ENCODE measurements at regions not wholly inside any gene's neighbourhood (a gene's known extent, or its start where the extent isn't known, plus 50 kb on each side); places are given as distances from the start of the nearest gene placed in this dataset.

DNA sequence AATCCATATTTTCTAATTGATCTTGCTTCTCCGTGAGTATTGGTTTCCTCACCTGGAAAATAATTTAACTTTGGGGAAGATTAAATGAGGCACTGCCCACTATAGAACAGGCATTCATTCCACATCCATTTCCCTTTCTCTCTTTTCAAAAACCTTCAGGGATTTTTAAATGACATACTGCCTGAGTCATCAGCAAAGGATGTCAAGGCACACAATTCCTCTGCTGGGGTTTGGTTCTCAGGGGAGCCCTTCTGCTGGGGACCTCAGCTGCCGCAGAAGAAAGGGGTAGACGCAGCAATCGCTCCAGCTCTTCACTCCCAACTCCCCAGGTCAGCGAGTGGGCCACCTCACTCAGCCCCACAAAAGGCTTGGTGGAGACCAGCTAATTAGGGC, 90.7 kb upstream of the BACH2 start:
- WGBS (ENCODE audit: insufficient coverage, low lambda C conversion rate), result 80% methylated on average over 1 of the region's 5 CpGs
- no peak for DNase-seq
- H3K36me3 ChIP-seq (ENCODE audit: control insufficient read depth, insufficient read depth, low read length), result no peaks in the 10 kb centered on the region
- H3K27me3 ChIP-seq (ENCODE audit: control insufficient read depth, insufficient read depth, low read length), result peaks cover 25% of the 10 kb centered on the region
- no peaks in the 10 kb centered on the region for H3K4me1 ChIP-seq (ENCODE audit: control insufficient read depth, insufficient read depth, low read length)
- H3K4me3 ChIP-seq (ENCODE audit: low read length), result no peak overlapping the region
- no peak overlapping the region for H3K27ac ChIP-seq (ENCODE audit: low read length)
- H3K9me3 ChIP-seq (ENCODE audit: control insufficient read depth, low read depth, low read length), result no peaks in the 10 kb centered on the region

DNA sequence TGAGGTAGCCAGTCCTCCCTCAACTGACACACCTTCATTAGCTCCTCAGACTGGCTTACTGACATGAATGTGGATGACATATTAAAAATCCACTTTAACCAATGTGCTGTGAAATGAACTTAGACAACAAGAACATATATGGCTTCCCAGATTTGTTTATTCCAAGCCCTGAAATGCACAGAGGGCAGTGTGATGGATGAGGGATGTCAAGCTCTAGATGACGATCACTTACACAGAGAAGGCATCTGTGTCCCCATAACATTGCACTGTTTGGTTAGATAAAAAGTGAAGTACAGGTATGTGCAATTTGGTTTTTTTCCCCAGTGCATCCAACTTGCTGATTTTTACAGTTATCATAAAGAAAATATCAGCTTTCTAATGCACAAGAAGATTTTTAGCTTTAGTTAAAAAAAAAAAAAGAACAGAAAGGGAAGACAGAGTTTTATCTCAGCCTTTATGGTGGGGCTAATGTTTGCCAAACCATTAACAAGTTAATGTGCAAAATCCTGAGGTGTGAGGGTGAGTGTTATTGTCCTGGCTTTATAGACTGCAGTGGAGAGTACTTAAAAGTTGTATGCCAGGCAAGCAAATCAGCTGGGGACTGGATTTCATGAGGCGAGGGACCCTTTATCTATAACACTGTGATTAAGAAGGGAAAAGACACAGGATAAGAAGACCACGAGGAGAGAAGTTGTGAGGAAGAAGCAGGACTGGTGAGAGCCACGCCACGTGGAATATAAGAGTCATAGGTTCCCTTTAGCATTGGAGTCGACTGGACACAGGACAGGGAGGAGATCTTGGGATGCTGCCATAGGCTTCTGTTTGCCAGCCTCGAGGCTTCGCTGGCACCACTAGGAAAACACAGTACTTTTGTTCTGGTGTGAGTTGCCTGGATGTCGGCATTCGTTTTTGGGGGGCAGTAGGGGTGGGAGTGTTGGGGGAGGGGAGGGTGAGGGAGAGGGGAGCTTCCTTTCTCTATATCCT, 90.0 kb upstream of the BACH2 start:
- Histone ChIP-seq H3K9me3 (ENCODE audit: control insufficient read depth, low read depth, low read length) (no peaks in the 10 kb centered on the region), H3K4me1 (ENCODE audit: control insufficient read depth, insufficient read depth, low read length) (no peaks in the 10 kb centered on the region), H3K36me3 (ENCODE audit: control insufficient read depth, insufficient read depth, low read length) (no peaks in the 10 kb centered on the region), H3K4me3 (ENCODE audit: low read length) (no peak overlapping the region), H3K27ac (ENCODE audit: low read length) (no peak overlapping the region), H3K27me3 (ENCODE audit: control insufficient read depth, insufficient read depth, low read length) (peaks cover 27% of the 10 kb centered on the region)
- DNase-seq, result no peak
- no CpG with 5 or more reads among the region's 10 CpGs for WGBS (ENCODE audit: insufficient coverage, low lambda C conversion rate)

DNA sequence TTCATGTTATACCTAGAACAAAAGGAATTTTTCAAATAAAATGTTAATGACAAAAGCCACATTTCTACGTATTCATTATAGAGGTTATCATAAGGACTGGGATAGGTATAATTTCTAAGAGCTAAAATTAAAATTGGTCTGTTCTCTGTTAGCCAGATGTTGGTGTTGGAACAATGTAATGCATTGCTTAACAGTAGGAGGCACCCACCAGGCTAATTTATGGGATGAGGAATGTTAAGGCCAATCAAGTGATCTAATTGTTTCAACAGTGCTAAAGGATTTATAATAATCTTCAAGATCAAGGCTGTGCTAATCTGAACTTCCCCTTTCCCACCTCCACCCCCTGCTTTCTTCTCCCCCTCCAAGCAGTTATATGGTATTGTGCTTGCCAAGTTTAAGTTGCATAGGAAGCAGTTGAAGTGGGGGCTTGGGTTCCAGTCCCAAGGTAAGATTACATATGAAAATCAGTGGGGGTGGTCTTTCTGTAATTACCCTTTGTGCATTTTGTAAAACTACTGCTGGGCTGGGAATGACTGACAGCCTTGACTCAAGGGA, 89.2 kb upstream of the BACH2 start:
- Histone ChIP-seq H3K9me3 (ENCODE audit: control insufficient read depth, low read depth, low read length) (no peaks in the 10 kb centered on the region), H3K36me3 (ENCODE audit: control insufficient read depth, insufficient read depth, low read length) (no peaks in the 10 kb centered on the region), H3K27me3 (ENCODE audit: control insufficient read depth, insufficient read depth, low read length) (peaks cover 27% of the 10 kb centered on the region), H3K4me1 (ENCODE audit: control insufficient read depth, insufficient read depth, low read length) (no peaks in the 10 kb centered on the region), H3K4me3 (ENCODE audit: low read length) (no peak overlapping the region), H3K27ac (ENCODE audit: low read length) (no peak overlapping the region)
- no peak for DNase-seq
- 89% methylated on average over 1 of the region's 1 CpG for WGBS (ENCODE audit: insufficient coverage, low lambda C conversion rate)

DNA sequence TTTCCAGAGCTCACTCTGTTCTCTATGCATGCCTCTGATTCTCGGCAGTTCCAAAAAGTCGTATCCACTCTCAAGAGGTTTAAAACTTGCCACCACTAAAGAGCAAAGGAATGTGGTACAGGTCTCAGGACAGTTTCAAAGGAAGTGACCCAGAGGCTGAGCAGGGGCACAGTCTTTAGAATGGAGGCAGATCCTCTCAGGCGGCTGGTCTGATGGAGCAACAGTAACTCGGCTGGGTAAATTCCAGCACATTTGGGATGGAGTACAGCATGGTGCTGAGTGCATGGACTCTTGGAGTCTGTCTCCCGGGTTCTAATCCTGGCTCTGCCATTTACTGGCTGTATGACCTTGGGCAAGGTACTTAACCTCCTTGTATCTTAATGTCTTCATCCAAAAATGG, 88.1 kb upstream of the BACH2 start:
- Histone ChIP-seq H3K4me1 (ENCODE audit: control insufficient read depth, insufficient read depth, low read length) (no peaks in the 10 kb centered on the region), H3K9me3 (ENCODE audit: control insufficient read depth, low read depth, low read length) (no peaks in the 10 kb centered on the region), H3K27ac (ENCODE audit: low read length) (no peak overlapping the region), H3K27me3 (ENCODE audit: control insufficient read depth, insufficient read depth, low read length) (peaks cover 27% of the 10 kb centered on the region), H3K36me3 (ENCODE audit: control insufficient read depth, insufficient read depth, low read length) (no peaks in the 10 kb centered on the region), H3K4me3 (ENCODE audit: low read length) (no peak overlapping the region)
- WGBS (ENCODE audit: insufficient coverage, low lambda C conversion rate), result no CpG with 5 or more reads among the region's 5 CpGs
- no peak for DNase-seq

DNA sequence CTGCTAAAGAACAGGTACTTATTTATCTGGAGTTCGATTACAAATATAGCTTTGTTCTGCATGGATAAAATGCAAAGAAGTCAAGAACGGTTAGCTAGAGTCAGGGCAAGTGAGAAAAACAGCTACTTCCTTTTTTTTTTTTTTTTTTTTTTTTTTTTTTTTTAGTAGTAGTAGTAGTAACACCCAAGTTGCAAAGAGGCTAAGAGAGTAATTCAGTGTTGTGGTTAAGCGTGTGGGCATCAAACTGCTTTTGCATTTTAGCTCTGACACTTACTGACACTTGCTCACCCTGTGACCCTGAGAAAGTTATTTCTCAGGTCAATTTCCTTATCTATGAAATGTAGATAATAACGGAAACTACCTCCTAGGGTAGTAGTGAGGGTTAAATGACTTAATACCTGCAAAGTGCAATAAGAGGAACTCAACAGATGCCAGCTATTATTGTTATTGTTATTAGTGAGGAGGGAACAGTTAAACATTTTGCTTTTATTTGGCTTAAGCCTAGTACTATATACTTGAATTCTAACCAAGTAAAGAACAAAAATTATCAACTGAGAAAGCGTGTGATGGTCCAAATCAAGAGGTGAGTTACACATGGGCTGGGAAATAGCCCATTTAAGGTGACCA, 86.7 kb upstream of the BACH2 start:
- no peaks in the 10 kb centered on the region for H3K4me1 ChIP-seq (ENCODE audit: control insufficient read depth, insufficient read depth, low read length)
- 60% methylated on average over 3 of the region's 5 CpGs for WGBS (ENCODE audit: insufficient coverage, low lambda C conversion rate)
- H3K36me3 ChIP-seq (ENCODE audit: control insufficient read depth, insufficient read depth, low read length), result no peaks in the 10 kb centered on the region
- no peak overlapping the region for H3K4me3 ChIP-seq (ENCODE audit: low read length)
- H3K27ac ChIP-seq (ENCODE audit: low read length), result no peak overlapping the region
- no peaks in the 10 kb centered on the region for H3K9me3 ChIP-seq (ENCODE audit: control insufficient read depth, low read depth, low read length)
- no peak for DNase-seq
- H3K27me3 ChIP-seq (ENCODE audit: control insufficient read depth, insufficient read depth, low read length), result peaks cover 21% of the 10 kb centered on the region

DNA sequence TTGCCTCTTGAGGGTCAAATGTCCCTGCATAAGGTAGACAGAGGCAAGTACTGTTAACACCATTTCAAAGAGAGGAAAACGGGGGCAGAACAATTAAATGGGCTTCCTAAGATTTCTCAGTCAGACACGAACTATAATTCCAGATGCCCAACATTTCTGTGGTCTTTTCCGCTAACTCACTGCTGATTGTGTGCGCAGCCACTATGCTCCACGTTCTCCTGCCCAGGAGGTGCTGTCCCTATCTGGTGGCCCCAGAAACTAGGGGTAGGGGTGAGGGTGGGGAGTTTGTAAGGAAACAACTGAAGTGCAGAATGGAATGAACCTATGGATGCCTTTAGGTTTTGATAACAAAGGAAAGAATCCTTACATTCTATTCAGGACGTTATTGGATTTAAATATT, 86.1 kb upstream of the BACH2 start:
- H3K27ac ChIP-seq (ENCODE audit: low read length), result no peak overlapping the region

DNA sequence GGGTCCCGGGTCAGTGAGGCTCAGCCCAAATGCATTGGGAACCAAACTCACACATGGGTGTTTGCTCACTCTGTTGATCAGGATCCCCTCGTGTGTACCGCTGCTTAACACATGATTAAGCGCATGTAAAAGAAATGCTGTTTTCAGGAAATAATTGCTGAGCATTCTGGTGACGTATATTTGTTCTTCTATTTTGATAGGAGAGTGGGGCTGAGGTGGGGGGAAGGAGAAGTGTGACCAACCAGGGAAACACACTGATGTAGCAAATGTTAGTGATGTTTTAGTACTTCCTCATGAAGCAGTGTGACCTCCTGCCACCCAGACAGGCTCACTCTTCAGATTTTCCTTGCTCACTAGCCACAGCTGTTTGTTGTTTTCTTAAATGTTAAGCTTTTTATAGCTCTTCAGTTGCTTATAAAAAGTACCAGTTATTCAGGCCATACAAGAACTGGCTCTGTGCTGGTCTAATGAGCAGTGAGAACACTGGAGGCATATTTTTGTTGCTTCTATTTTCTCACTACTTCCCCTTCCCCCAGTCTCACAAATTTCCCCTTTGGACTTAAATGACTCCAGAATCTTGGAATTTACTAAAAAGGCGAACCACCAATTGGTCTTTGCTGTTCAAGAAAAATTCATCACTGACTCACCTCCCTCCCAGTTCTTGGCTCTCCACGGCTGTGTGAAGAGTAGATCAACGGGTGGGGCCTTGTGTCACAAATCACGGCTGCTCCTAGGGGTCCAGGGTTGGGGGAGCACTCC, 79.2 kb upstream of the BACH2 start:
- no peak overlapping the region for H3K4me3 ChIP-seq (ENCODE audit: low read length)
- H3K27ac ChIP-seq (ENCODE audit: low read length), result no peak overlapping the region
- no peaks in the 10 kb centered on the region for H3K27me3 ChIP-seq (ENCODE audit: control insufficient read depth, insufficient read depth, low read length)
- H3K9me3 ChIP-seq (ENCODE audit: control insufficient read depth, low read depth, low read length), result no peaks in the 10 kb centered on the region
- H3K4me1 ChIP-seq (ENCODE audit: control insufficient read depth, insufficient read depth, low read length), result no peaks in the 10 kb centered on the region
- H3K36me3 ChIP-seq (ENCODE audit: control insufficient read depth, insufficient read depth, low read length), result no peaks in the 10 kb centered on the region
- WGBS (ENCODE audit: insufficient coverage, low lambda C conversion rate), result 87% methylated on average over 3 of the region's 9 CpGs
- DNase-seq, result no peak

More for the DNA sequence above, 86.1 kb upstream of the BACH2 start:
- peaks cover 17% of the 10 kb centered on the region for H3K27me3 ChIP-seq (ENCODE audit: control insufficient read depth, insufficient read depth, low read length)
- H3K4me3 ChIP-seq (ENCODE audit: low read length), result no peak overlapping the region
- H3K4me1 ChIP-seq (ENCODE audit: control insufficient read depth, insufficient read depth, low read length), result no peaks in the 10 kb centered on the region
- DNase-seq, result no peak
- no peaks in the 10 kb centered on the region for H3K36me3 ChIP-seq (ENCODE audit: control insufficient read depth, insufficient read depth, low read length)
- no peaks in the 10 kb centered on the region for H3K9me3 ChIP-seq (ENCODE audit: control insufficient read depth, low read depth, low read length)
- 100% methylated on average over 1 of the region's 6 CpGs for WGBS (ENCODE audit: insufficient coverage, low lambda C conversion rate)

DNA sequence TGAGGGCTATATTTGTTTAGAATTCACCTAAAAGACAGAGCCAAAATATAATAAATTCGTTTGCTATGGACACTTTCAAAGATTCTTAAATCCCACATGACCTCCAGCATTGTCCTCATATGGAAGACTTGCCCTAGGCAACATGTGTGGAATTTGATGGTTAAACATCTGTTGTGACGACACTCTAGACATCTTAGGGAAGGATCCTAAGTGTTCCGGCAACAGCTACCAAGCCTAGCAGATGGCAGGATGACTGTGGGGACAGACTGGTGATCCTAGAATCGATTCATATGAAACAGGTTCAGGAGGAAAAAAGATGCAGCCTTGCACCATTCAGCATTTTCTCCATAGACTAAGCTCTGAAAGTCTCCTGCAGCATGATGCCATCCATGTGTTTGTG, 77.6 kb upstream of the BACH2 start:
- Histone ChIP-seq H3K36me3 (ENCODE audit: control insufficient read depth, insufficient read depth, low read length) (no peaks in the 10 kb centered on the region), H3K27ac (ENCODE audit: low read length) (no peak overlapping the region), H3K27me3 (ENCODE audit: control insufficient read depth, insufficient read depth, low read length) (no peaks in the 10 kb centered on the region), H3K4me1 (ENCODE audit: control insufficient read depth, insufficient read depth, low read length) (no peaks in the 10 kb centered on the region), H3K4me3 (ENCODE audit: low read length) (no peak overlapping the region), H3K9me3 (ENCODE audit: control insufficient read depth, low read depth, low read length) (no peaks in the 10 kb centered on the region)
- no CpG with 5 or more reads among the region's 4 CpGs for WGBS (ENCODE audit: insufficient coverage, low lambda C conversion rate)
- no peak for DNase-seq

DNA sequence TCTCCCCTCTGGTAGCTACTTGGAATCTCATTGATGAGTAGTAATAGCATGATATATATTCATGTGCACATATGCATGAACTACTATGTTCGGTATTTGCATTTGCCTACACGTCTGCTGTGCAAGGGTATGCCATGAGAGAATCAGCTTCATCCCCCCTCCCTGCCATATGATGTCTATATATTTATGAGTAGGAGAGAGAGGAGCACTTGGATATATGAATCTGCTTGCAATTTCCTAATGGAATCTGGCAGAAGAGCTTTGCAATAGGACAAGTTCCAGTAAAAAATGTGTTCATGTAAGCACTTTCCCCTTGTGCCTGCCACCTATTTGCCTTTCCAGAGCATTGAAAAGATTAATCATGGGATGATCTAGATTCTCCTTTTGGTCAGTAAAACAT, 76.2 kb upstream of the BACH2 start:
- no peak overlapping the region for H3K4me3 ChIP-seq (ENCODE audit: low read length)
- H3K4me1 ChIP-seq (ENCODE audit: control insufficient read depth, insufficient read depth, low read length), result no peaks in the 10 kb centered on the region
- no peaks in the 10 kb centered on the region for H3K36me3 ChIP-seq (ENCODE audit: control insufficient read depth, insufficient read depth, low read length)
- H3K27me3 ChIP-seq (ENCODE audit: control insufficient read depth, insufficient read depth, low read length), result no peaks in the 10 kb centered on the region
- H3K9me3 ChIP-seq (ENCODE audit: control insufficient read depth, low read depth, low read length), result no peaks in the 10 kb centered on the region
- no peak overlapping the region for H3K27ac ChIP-seq (ENCODE audit: low read length)
- no peak for DNase-seq
- no CpG with 5 or more reads among the region's 2 CpGs for WGBS (ENCODE audit: insufficient coverage, low lambda C conversion rate)

DNA sequence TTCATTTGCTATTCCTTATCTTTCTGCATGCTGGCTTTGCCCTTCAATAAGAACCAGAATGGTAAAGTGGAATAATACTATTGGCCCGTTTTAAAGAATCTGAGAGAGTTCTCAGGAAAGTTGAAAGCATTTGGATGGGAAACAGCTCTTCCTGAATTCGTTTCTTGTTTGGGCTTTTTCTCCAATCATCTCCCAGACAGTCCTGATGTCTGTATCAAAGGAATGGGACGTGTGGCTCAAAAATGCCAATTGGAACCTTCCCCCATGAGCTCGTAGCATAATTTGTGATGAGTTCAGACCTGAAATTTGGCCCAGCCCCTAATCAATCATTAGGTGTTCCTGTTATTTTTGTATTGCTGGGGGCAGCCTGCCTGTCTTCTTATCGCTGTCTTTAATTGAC, 75.8 kb upstream of the BACH2 start:
- no peak overlapping the region for H3K4me3 ChIP-seq (ENCODE audit: low read length)
- no peaks in the 10 kb centered on the region for H3K9me3 ChIP-seq (ENCODE audit: control insufficient read depth, low read depth, low read length)
- H3K27me3 ChIP-seq (ENCODE audit: control insufficient read depth, insufficient read depth, low read length), result no peaks in the 10 kb centered on the region
- no peak for DNase-seq
- H3K4me1 ChIP-seq (ENCODE audit: control insufficient read depth, insufficient read depth, low read length), result no peaks in the 10 kb centered on the region
- no peaks in the 10 kb centered on the region for H3K36me3 ChIP-seq (ENCODE audit: control insufficient read depth, insufficient read depth, low read length)
- 20% methylated on average over 1 of the region's 5 CpGs for WGBS (ENCODE audit: insufficient coverage, low lambda C conversion rate)
- H3K27ac ChIP-seq (ENCODE audit: low read length), result no peak overlapping the region

Data from large intestine (tissue), 3 donors.